HG03139 (cell line): ENCODE measurements at regions not wholly inside any gene's neighbourhood (a gene's known extent, or its start where the extent isn't known, plus 50 kb on each side); places are given as distances from the start of the nearest gene placed in this dataset.
"Not testable (repeated sequence)": the region's sequence is repeated elsewhere in the genome, so short reads cannot be mapped to it uniquely, and the experiment has no call there.

Experiments used
- ATAC-seq: cut with Tn5 transposase; IDR thresholded peaks from one replicate; pipeline ENCODE4 v1.9.1; 2021; ENCODE audit not compliant: unreplicated experiment

- no peak for ATAC-seq
These were observed 82.6 kb upstream of the SPTLC3 start for GRCh38 chr20:12925863-12926793.

GRCh38 chr20:12927489-12927888, 81.3 kb upstream of the SPTLC3 start:
- ATAC-seq, result no peak

- ATAC-seq, result no peak
These were observed 80.4 kb upstream of the SPTLC3 start for GRCh38 chr20:12928358-12928754.

- ATAC-seq, result no peak
These were observed 79.9 kb upstream of the SPTLC3 start for GRCh38 chr20:12928755-12929401.

GRCh38 chr20:12936020-12936419, 72.8 kb upstream of the SPTLC3 start:
- ATAC-seq, result no peak

- no peak for ATAC-seq
These were observed 72.2 kb upstream of the SPTLC3 start for GRCh38 chr20:12936524-12936923.

GRCh38 chr20:12941025-12941424, 67.7 kb upstream of the SPTLC3 start:
- ATAC-seq, result no peak

- no peak for ATAC-seq
These were observed 66.6 kb upstream of the SPTLC3 start for GRCh38 chr20:12942123-12942522.

GRCh38 chr20:12946789-12947188, 62.0 kb upstream of the SPTLC3 start:
- ATAC-seq, result no peak

- no peak for ATAC-seq
These were observed 61.1 kb upstream of the SPTLC3 start for GRCh38 chr20:12947691-12948090.

- ATAC-seq, result no peak
These were observed 59.3 kb upstream of the SPTLC3 start for GRCh38 chr20:12949429-12949980.

GRCh38 chr20:12954254-12954653, 54.5 kb upstream of the SPTLC3 start:
- ATAC-seq, result not testable (repeated sequence)

GRCh38 chr20:12955611-12956010, 53.2 kb upstream of the SPTLC3 start:
- ATAC-seq, result no peak

- no peak for ATAC-seq
These were observed 52.5 kb upstream of the SPTLC3 start for GRCh38 chr20:12956303-12956702.

- ATAC-seq, result no peak
These were observed 50.8 kb upstream of the SPTLC3 start for GRCh38 chr20:12957968-12958367.
